GM19238 (cell line): ENCODE measurements at regions not wholly inside any gene's neighbourhood (a gene's known extent, or its start where the extent isn't known, plus 50 kb on each side); places are given as distances from the start of the nearest gene placed in this dataset.

Experiments used
- DNase-seq: peaks from one replicate; pipeline ENCODE4 v3.0.0; 2011; ENCODE audit warnings: low spot score; ENCODE audit not compliant: insufficient read length

GRCh38 chr7:35454575-35455385 is 200.9 kb upstream of the TBX20 start:
- DNase-seq = no peak

GRCh38 chr7:35450456-35451214 is 196.7 kb upstream of the TBX20 start:
- DNase-seq = no peak

- DNase-seq = no peak
Measured at GRCh38 chr7:35448486-35448885, 194.6 kb upstream of the TBX20 start.

GRCh38 chr7:35446091-35446490 is 192.2 kb upstream of the TBX20 start:
- DNase-seq = no peak

- no peak for DNase-seq
Measured at GRCh38 chr7:35437619-35438275, 183.8 kb upstream of the TBX20 start.

- no peak for DNase-seq
Measured at GRCh38 chr7:35436452-35436851, 182.6 kb upstream of the TBX20 start.

- no peak for DNase-seq
Measured at GRCh38 chr7:35430547-35431153, 176.8 kb upstream of the TBX20 start.

GRCh38 chr7:35424869-35425495 is 171.1 kb upstream of the TBX20 start:
- DNase-seq = peak; percentile 58

GRCh38 chr7:35424440-35424839 is 170.5 kb upstream of the TBX20 start:
- DNase-seq = no peak

GRCh38 chr7:35422715-35423114 is 168.8 kb upstream of the TBX20 start:
- DNase-seq = no peak

- DNase-seq = no peak
Measured at GRCh38 chr7:35420656-35421055, 166.8 kb upstream of the TBX20 start.

GRCh38 chr7:35419391-35419755 is 165.5 kb upstream of the TBX20 start:
- no peak for DNase-seq

- no peak for DNase-seq
Measured at GRCh38 chr7:35418716-35419390, 165.0 kb upstream of the TBX20 start.

- no peak for DNase-seq
Measured at GRCh38 chr7:35416568-35416967, 162.7 kb upstream of the TBX20 start.

GRCh38 chr7:35415411-35415822 is 161.5 kb upstream of the TBX20 start:
- DNase-seq = no peak

- DNase-seq = no peak
Measured at GRCh38 chr7:35411331-35411730, 157.4 kb upstream of the TBX20 start.

GRCh38 chr7:35405461-35405860 is 151.6 kb upstream of the TBX20 start:
- no peak for DNase-seq

- DNase-seq = no peak
Measured at GRCh38 chr7:35401217-35401879, 147.4 kb upstream of the TBX20 start.

- DNase-seq = no peak
Measured at GRCh38 chr7:35399840-35400239, 145.9 kb upstream of the TBX20 start.

- DNase-seq = no peak
Measured at GRCh38 chr7:35399216-35399615, 145.3 kb upstream of the TBX20 start.
